ENCODE measurements at regions not wholly inside any gene's neighbourhood (a gene's known extent, or its start where the extent isn't known, plus 50 kb on each side); places are given as distances from the start of the nearest gene placed in this dataset.

DNA sequence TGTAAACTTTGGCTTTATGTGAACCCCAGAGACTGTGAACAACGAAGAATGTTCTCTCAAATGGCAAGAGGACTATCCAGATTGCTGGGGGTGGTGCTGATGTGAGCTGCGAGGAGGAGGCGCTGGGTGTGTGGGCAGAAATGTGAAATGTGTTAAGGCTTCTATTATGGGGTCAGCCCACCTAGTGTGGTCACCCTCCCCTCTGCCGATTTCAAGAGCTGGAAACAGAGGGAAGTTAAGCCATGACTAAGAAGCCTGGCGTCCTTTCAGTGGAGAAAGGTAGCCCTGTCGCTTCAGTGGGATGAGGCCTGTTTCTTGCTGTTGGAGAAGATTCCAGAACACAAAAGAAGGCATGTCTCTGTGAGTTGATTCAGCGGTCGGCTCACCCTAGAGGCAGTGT, 89.0 kb upstream of the KCTD1 start:
- Histone ChIP-seq H3K4me1 (no peaks in the 10 kb centered on the region), H3K27me3 (no peaks in the 10 kb centered on the region), H3K36me3 (no peaks in the 10 kb centered on the region), H3K4me3 (ENCODE audit: low read depth, low read length) (no peak overlapping the region), H3K9me3 (no peaks in the 10 kb centered on the region)
- DNase-seq = no peak
- TF ChIP-seq, protein P1, sequence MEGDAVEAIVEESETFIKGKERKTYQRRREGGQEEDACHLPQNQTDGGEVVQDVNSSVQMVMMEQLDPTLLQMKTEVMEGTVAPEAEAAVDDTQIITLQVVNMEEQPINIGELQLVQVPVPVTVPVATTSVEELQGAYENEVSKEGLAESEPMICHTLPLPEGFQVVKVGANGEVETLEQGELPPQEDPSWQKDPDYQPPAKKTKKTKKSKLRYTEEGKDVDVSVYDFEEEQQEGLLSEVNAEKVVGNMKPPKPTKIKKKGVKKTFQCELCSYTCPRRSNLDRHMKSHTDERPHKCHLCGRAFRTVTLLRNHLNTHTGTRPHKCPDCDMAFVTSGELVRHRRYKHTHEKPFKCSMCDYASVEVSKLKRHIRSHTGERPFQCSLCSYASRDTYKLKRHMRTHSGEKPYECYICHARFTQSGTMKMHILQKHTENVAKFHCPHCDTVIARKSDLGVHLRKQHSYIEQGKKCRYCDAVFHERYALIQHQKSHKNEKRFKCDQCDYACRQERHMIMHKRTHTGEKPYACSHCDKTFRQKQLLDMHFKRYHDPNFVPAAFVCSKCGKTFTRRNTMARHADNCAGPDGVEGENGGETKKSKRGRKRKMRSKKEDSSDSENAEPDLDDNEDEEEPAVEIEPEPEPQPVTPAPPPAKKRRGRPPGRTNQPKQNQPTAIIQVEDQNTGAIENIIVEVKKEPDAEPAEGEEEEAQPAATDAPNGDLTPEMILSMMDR (IDR thresholded peaks at IDR 0.05; ENCODE audit: low read depth, low read length) = no peak

DNA sequence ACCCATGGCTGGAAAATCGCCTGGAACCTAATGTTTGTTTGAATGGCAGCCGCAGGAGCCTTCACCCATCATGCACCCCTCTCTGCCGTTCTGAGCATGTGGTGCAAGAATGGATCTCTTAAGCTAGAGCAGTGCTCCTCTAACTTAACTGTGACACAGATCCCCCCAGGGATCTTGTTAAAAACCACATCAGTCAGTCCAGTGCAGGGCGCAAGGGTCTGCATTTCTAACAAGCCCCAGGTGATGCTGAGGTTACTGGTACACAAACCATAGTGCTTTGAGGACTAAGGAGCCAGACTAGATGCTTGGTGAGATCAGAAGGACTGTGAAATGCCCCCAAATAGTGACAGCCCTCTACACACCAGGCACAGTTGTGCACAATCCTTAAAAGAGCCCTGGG, 87.1 kb upstream of the KCTD1 start:
- Histone ChIP-seq H3K36me3 (no peaks in the 10 kb centered on the region), H3K4me1 (no peaks in the 10 kb centered on the region), H3K9me3 (no peaks in the 10 kb centered on the region), H3K4me3 (ENCODE audit: low read depth, low read length) (no peak overlapping the region), H3K27me3 (no peaks in the 10 kb centered on the region)
- TF ChIP-seq, protein P1 (IDR thresholded peaks at IDR 0.05; ENCODE audit: low read depth, low read length) = no peak
- no peak for DNase-seq

DNA sequence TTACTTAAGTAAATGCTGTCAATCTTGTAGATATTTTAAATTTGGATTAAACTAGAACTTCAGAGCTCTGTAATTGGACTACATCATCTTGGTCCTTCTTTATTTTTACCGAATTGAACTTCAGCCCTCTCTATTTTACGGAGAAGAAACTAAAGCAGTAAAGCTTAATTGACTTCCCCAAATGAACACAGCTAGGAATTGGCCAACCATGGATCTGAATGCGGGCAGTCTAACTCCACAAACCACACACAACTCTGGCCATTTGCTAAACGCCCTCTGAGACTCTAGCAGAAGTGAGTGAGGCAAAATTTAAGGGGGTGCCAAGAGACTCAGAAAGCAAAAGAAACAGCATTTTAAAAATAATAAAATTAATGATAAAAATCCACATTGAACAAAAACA, 86.3 kb upstream of the KCTD1 start:
- TF ChIP-seq, protein P1 (IDR thresholded peaks at IDR 0.05; ENCODE audit: low read depth, low read length) = no peak
- Histone ChIP-seq H3K4me1 (no peaks in the 10 kb centered on the region), H3K4me3 (ENCODE audit: low read depth, low read length) (no peak overlapping the region), H3K27me3 (no peaks in the 10 kb centered on the region), H3K36me3 (no peaks in the 10 kb centered on the region), H3K9me3 (no peaks in the 10 kb centered on the region)
- DNase-seq = no peak

DNA sequence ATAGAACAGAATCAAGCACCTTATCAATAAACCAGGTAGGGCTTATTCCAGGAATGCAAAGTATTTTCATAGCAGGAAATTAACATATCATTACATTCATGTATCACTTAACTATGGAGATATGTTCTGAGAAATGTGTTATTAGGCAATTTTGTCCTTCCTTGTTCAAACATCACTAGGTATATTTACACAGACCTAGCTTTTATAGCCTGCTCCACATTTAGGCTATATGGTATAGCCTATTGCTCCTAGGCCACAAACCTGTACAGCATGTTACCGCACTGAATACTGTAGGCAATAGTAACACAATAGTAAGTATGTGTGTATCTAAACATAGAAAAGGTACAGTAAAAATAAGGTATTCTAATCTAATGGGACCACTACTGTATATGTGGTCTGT, 82.8 kb upstream of the KCTD1 start:
- Histone ChIP-seq H3K4me3 (ENCODE audit: low read depth, low read length) (no peak overlapping the region), H3K4me1 (no peaks in the 10 kb centered on the region), H3K27me3 (no peaks in the 10 kb centered on the region), H3K9me3 (no peaks in the 10 kb centered on the region), H3K36me3 (no peaks in the 10 kb centered on the region)
- no peak for DNase-seq
- TF ChIP-seq, protein P1 (IDR thresholded peaks at IDR 0.05; ENCODE audit: low read depth, low read length) = no peak

DNA sequence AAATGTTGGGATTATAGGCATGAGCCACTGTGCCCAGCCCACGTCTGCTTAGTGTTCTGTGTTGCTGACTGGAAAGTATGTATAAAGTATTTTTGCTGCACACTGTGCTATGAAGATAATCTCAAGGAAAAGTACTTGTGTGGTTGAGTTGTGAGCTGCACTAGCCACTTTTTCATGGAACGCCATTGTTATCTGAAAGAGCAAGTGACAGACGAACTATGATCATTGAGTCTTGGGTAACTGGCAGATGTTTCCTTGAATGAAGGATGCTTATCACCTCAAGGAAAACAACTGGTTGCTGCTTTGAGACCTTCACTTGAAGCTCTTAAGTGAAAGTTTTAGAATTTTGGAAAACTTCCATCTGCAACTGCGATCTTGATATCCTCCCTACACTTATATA, 82.2 kb upstream of the KCTD1 start:
- no peaks in the 10 kb centered on the region for H3K4me1 ChIP-seq
- H3K9me3 ChIP-seq = no peaks in the 10 kb centered on the region
- no peaks in the 10 kb centered on the region for H3K27me3 ChIP-seq

DNA sequence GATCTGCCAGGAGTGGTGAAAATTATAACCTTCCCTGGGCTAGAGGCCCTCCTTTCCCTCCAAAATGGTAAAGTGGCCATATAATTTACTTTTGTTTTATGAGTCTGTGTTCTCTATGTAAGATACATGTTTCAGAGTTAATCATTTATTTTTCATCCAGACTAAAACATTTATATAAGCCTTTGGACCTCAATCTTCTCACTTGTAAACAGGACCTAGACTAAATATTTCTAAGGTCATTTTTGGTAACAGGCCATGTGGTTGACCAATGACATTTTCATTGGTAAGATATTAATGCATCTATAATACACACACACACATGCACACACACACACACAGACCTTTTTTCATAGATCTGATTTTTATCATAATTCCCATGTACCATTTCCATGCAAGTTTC, 79.7 kb upstream of the KCTD1 start:
- TF ChIP-seq, protein P1 (IDR thresholded peaks at IDR 0.05; ENCODE audit: low read depth, low read length) = no peak
- Histone ChIP-seq H3K36me3 (no peaks in the 10 kb centered on the region), H3K27me3 (no peaks in the 10 kb centered on the region), H3K4me3 (ENCODE audit: low read depth, low read length) (no peak overlapping the region), H3K4me1 (no peaks in the 10 kb centered on the region), H3K9me3 (no peaks in the 10 kb centered on the region)
- no peak for DNase-seq

More for the DNA sequence above, 82.2 kb upstream of the KCTD1 start:
- DNase-seq = no peak
- TF ChIP-seq, protein P1 (IDR thresholded peaks at IDR 0.05; ENCODE audit: low read depth, low read length) = no peak
- H3K36me3 ChIP-seq = no peaks in the 10 kb centered on the region
- no peak overlapping the region for H3K4me3 ChIP-seq (ENCODE audit: low read depth, low read length)

Data from BE2C (cell line).